ENCODE measurements at regions not wholly inside any gene's neighbourhood (a gene's known extent, or its start where the extent isn't known, plus 50 kb on each side); places are given as distances from the start of the nearest gene placed in this dataset.

DNA sequence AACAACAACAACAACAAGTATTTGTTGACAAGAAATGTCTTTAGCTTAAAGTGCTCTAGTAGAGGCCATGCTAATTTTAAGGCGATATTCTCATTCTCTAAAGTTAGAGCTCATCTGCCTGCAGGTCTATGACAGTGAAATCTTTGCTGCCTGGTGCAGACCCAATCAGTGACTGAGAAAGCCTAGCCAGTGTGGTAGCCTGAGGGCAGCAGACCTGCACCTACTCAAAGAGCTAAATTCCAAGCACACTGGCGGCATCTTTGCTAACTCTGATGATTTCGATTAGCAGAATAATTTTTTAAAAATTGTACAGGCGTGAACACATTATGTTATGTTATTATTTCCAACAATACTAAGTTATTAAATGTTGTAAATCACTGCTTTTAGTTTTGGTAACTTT lies 228.8 kb upstream of the RGMA start:
- BruUV-seq (replicated peaks): no TSS peak
- Histone ChIP-seq H3K4me3 (no peak overlapping the region), H4K20me1 (replicated peaks; ENCODE audit: control insufficient read depth, insufficient read depth, low read length) (no peaks in the 10 kb centered on the region), H3K27ac (ENCODE audit: extremely low read depth, low read depth, low read length) (no peak overlapping the region), H3K36me3 (ENCODE audit: control insufficient read depth, insufficient read depth, low read length) (no peaks in the 10 kb centered on the region), H3K79me2 (ENCODE audit: control insufficient read depth, insufficient read depth, low read length) (no peaks in the 10 kb centered on the region), H3K4me1 (replicated peaks in 1 of 2; ENCODE audit: control insufficient read depth in 2 of 2, insufficient read depth in 2 of 2, low read length in 2 of 2) (no peaks in the 10 kb centered on the region), H3K9me3 (replicated peaks; ENCODE audit: control insufficient read depth, insufficient read depth, low read depth, low read length) (no peaks in the 10 kb centered on the region), H3K9me1 (ENCODE audit: control insufficient read depth, insufficient read depth, low read length) (no peaks in the 10 kb centered on the region), H3K4me2 (ENCODE audit: insufficient read depth, low read length) (no peak overlapping the region), H3K27me3 (ENCODE audit: control insufficient read depth in 2 of 2, insufficient read depth in 2 of 2, low read length in 2 of 2) (peaks cover 0 to 8% of the 10 kb centered on the region in 2 experiments; a peak in 1 of 5 replicates), H3K9ac (ENCODE audit: insufficient read depth in 1 of 2, low read depth in 2 of 2, low read length in 2 of 2) (no peak overlapping the region), H2AFZ (ENCODE audit: low read depth, low read length) (no peak overlapping the region)
- intact Hi-C loops (cut with micrococcal nuclease): no loop called here
- ChIA-PET CTCF (ENCODE audit: low intra/inter-chr PET ratio) (no interaction called here), POLR2A (interaction anchor here (1.2 kb wide), 1 partner anchor 9 kb away, joined by 4 read pairs; no protein-coding TSS in a partner anchor)
- FAIRE-seq (no peak), ATAC-seq (no peak), DNase-seq (ENCODE audit: extremely low read depth in 1 of 4, low spot score in 3 of 4) (no peak)
- 0% methylated on average over 4 of the region's 4 CpGs for WGBS (ENCODE audit: insufficient coverage, low coverage, missing lambda C conversion rate)
- in situ Hi-C loops (cut with MboI): no loop called here
- TF ChIP-seq BRCA1 (IDR thresholded peaks at IDR 0.05) (no peak), BRCA1 (CRISPR knock-in tag; IDR thresholded peaks at IDR 0.05) (no peak), ARID1B (IDR thresholded peaks at IDR 0.05) (no peak), ADNP (tag; IDR thresholded peaks at IDR 0.05) (no peak), ZKSCAN3 (CRISPR knock-in tag; IDR thresholded peaks at IDR 0.05) (no peak), HOXB6 (CRISPR knock-in tag; IDR thresholded peaks at IDR 0.05; ENCODE audit: borderline replicate concordance) (no peak), GATAD2A (IDR thresholded peaks at IDR 0.05) (no peak), ZNF696 (CRISPR knock-in tag; conservative IDR thresholded peaks at IDR 0.05) (no peak), NR2F6 (CRISPR knock-in tag; IDR thresholded peaks at IDR 0.05) (no peak), RUNX1 (IDR thresholded peaks at IDR 0.05; ENCODE audit: low read depth) (no peak), ZNF589 (CRISPR knock-in tag; IDR thresholded peaks at IDR 0.05; ENCODE audit: low read depth) (no peak), ZNF408 (CRISPR knock-in tag; IDR thresholded peaks at IDR 0.05; ENCODE audit: low read depth) (no peak), TAF9B (IDR thresholded peaks at IDR 0.05; ENCODE audit: partially characterized antibody) (no peak), ZFPM2 (CRISPR knock-in tag; IDR thresholded peaks at IDR 0.05) (no peak)
- TF ChIP-seq, protein P1, sequence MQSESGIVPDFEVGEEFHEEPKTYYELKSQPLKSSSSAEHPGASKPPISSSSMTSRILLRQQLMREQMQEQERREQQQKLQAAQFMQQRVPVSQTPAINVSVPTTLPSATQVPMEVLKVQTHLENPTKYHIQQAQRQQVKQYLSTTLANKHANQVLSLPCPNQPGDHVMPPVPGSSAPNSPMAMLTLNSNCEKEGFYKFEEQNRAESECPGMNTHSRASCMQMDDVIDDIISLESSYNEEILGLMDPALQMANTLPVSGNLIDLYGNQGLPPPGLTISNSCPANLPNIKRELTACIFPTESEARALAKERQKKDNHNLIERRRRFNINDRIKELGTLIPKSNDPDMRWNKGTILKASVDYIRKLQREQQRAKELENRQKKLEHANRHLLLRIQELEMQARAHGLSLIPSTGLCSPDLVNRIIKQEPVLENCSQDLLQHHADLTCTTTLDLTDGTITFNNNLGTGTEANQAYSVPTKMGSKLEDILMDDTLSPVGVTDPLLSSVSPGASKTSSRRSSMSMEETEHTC (IDR thresholded peaks at IDR 0.05): no peak
- TF ChIP-seq, protein P2, sequence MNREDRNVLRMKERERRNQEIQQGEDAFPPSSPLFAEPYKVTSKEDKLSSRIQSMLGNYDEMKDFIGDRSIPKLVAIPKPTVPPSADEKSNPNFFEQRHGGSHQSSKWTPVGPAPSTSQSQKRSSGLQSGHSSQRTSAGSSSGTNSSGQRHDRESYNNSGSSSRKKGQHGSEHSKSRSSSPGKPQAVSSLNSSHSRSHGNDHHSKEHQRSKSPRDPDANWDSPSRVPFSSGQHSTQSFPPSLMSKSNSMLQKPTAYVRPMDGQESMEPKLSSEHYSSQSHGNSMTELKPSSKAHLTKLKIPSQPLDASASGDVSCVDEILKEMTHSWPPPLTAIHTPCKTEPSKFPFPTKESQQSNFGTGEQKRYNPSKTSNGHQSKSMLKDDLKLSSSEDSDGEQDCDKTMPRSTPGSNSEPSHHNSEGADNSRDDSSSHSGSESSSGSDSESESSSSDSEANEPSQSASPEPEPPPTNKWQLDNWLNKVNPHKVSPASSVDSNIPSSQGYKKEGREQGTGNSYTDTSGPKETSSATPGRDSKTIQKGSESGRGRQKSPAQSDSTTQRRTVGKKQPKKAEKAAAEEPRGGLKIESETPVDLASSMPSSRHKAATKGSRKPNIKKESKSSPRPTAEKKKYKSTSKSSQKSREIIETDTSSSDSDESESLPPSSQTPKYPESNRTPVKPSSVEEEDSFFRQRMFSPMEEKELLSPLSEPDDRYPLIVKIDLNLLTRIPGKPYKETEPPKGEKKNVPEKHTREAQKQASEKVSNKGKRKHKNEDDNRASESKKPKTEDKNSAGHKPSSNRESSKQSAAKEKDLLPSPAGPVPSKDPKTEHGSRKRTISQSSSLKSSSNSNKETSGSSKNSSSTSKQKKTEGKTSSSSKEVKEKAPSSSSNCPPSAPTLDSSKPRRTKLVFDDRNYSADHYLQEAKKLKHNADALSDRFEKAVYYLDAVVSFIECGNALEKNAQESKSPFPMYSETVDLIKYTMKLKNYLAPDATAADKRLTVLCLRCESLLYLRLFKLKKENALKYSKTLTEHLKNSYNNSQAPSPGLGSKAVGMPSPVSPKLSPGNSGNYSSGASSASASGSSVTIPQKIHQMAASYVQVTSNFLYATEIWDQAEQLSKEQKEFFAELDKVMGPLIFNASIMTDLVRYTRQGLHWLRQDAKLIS (CRISPR knock-in tag; IDR thresholded peaks at IDR 0.05): no peak
- TF ChIP-seq, protein P3, sequence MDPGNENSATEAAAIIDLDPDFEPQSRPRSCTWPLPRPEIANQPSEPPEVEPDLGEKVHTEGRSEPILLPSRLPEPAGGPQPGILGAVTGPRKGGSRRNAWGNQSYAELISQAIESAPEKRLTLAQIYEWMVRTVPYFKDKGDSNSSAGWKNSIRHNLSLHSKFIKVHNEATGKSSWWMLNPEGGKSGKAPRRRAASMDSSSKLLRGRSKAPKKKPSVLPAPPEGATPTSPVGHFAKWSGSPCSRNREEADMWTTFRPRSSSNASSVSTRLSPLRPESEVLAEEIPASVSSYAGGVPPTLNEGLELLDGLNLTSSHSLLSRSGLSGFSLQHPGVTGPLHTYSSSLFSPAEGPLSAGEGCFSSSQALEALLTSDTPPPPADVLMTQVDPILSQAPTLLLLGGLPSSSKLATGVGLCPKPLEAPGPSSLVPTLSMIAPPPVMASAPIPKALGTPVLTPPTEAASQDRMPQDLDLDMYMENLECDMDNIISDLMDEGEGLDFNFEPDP (CRISPR knock-in tag; IDR thresholded peaks at IDR 0.05): no peak

Data from K562 (cell line).